Neural cell (in vitro differentiated cells): ENCODE measurements at regions not wholly inside any gene's neighbourhood (a gene's known extent, or its start where the extent isn't known, plus 50 kb on each side); places are given as distances from the start of the nearest gene placed in this dataset.

Experiments
- CTCF ChIP-seq: fragments of 450-650 bp; IDR thresholded peaks from 2 replicates; pipeline ENCODE4 v1.5.1; 2014; ENCODE audit warnings: antibody characterized with exemption, mild to moderate bottlenecking, moderate library complexity; ENCODE audit not compliant: poor library complexity, severe bottlenecking
- EZH2 ChIP-seq: fragments of 200-600, 300-800 bp; shearing (Covaris generic), sonication (generic); IDR thresholded peaks from 2 replicates; pipeline ENCODE4 v1.6.1; 2014; ENCODE audit warnings: antibody characterized with exemption, low read length, borderline replicate concordance, mild to moderate bottlenecking; ENCODE audit not compliant: insufficient read depth, poor library complexity, severe bottlenecking
- POLR2AphosphoS5 ChIP-seq: IDR thresholded peaks from 2 replicates; pipeline ENCODE4 v1.6.1; 2012
- REST ChIP-seq: IDR thresholded peaks from 2 replicates; pipeline ENCODE4 v1.6.1; 2012; ENCODE audit warnings: borderline replicate concordance
- SMC3 ChIP-seq: fragments of 450-650 bp; conservative IDR thresholded peaks from 2 replicates; pipeline ENCODE4 v1.6.1; 2014; ENCODE audit warnings: antibody characterized with exemption, mild to moderate bottlenecking, moderate library complexity; ENCODE audit not compliant: poor library complexity
- TAF1 ChIP-seq: IDR thresholded peaks from 2 replicates; pipeline ENCODE4 v1.6.1; 2012; ENCODE audit warnings: low read depth

- TF ChIP-seq CTCF (no peak), SMC3 (no peak), REST (no peak), POLR2AphosphoS5 (no peak), EZH2 (no peak), TAF1 (no peak)
Measured at GRCh38 chr10:20593649-20594048, 303.5 kb downstream of the NEBL start.
